Small intestine (tissue), 7 donors: ENCODE measurements at regions not wholly inside any gene's neighbourhood (a gene's known extent, or its start where the extent isn't known, plus 50 kb on each side); places are given as distances from the start of the nearest gene placed in this dataset.

ENCODE experiments used
- DNase-seq, 2 donors: peaks; one replicate each; pipeline versions ENCODE4 v3.0.0 to v3.0.0-alpha.2; 2013
- FAIRE-seq: peaks from 2 replicates; lab custom pipeline; 2012; peaks lifted over from hg19 to GRCh38; lab: Jason Lieb, UNC
- H3K27ac ChIP-seq, 3 donors: one replicate each; pipeline ENCODE4 v1.5.1; 2013; ENCODE audit warnings: low read length in 2 of 3, mild to moderate bottlenecking in 2 of 3, control low read depth in 1 of 3, inconsistent platforms in 1 of 3, low read depth in 1 of 3, moderate library complexity in 1 of 3
- H3K27me3 ChIP-seq, 3 donors: one replicate each; pipeline ENCODE4 v1.6.1; 2013; ENCODE audit warnings: low read length in 3 of 3, inconsistent platforms in 1 of 3; ENCODE audit not compliant: control insufficient read depth in 3 of 3, insufficient read depth in 3 of 3
- H3K36me3 ChIP-seq, 3 donors: one replicate each; pipeline ENCODE4 v1.6.1; 2013; ENCODE audit warnings: low read length in 3 of 3, inconsistent platforms in 1 of 3, low read depth in 1 of 3, mild to moderate bottlenecking in 1 of 3, moderate library complexity in 1 of 3; ENCODE audit not compliant: control insufficient read depth in 3 of 3, insufficient read depth in 2 of 3
- H3K4me1 ChIP-seq, 3 donors: one replicate each; pipeline ENCODE4 v1.6.1; 2013; ENCODE audit warnings: low read length in 2 of 3, inconsistent platforms in 1 of 3, low read depth in 1 of 3, mild to moderate bottlenecking in 1 of 3, moderate library complexity in 1 of 3; ENCODE audit not compliant: control insufficient read depth in 3 of 3, insufficient read depth in 2 of 3
- H3K4me3 ChIP-seq, 3 donors: one replicate each; pipeline ENCODE4 v1.5.1; 2013; ENCODE audit warnings: low read length in 3 of 3, control low read depth in 1 of 3, inconsistent platforms in 1 of 3, low read depth in 1 of 3, mild to moderate bottlenecking in 1 of 3, moderate library complexity in 1 of 3
- H3K9me3 ChIP-seq, 2 donors: one replicate each; pipeline ENCODE4 v1.6.1; 2013; ENCODE audit warnings: low read depth in 1 of 2, low read length in 1 of 2; ENCODE audit not compliant: control insufficient read depth in 2 of 2, insufficient read depth in 1 of 2
- WGBS, 3 donors: extraction: QIAGEN DNeasy Blood & Tissue Kit; methylation state at CpG; one replicate each; pipeline ENCODE4 v1.1.7; 2013; 5-methylcytosine and 5-hydroxymethylcytosine counted together
- donor health status: healthy with polysubstance abuse.
- donor health status: control.
- donor health status: control.
- donor health status: Bipolar disorder and iron deficiency.
- donor health status: healthy.

GRCh38 chr7:110372685-110373084 is 718.2 kb upstream of the LRRN3 start:
- H3K36me3 ChIP-seq = no peaks in the 10 kb centered on the region
- no peaks in the 10 kb centered on the region for H3K27me3 ChIP-seq
- no peak overlapping the region for H3K4me3 ChIP-seq
- FAIRE-seq (no peak), DNase-seq (no peak)
- 84 to 94% (median 84%) methylated on average over 2 of the region's 2 CpGs for WGBS, 3 donors
- no peaks in the 10 kb centered on the region for H3K9me3 ChIP-seq
- no peak overlapping the region for H3K27ac ChIP-seq
- H3K4me1 ChIP-seq = no peaks in the 10 kb centered on the region

GRCh38 chr7:110373416-110373815 is 717.5 kb upstream of the LRRN3 start:
- no peak for DNase-seq
- Histone ChIP-seq H3K4me3 (no peak overlapping the region), H3K36me3 (no peaks in the 10 kb centered on the region), H3K27me3 (no peaks in the 10 kb centered on the region), H3K9me3 (no peaks in the 10 kb centered on the region), H3K4me1 (no peaks in the 10 kb centered on the region), H3K27ac (no peak overlapping the region)
- no peak for FAIRE-seq
- WGBS, 3 donors = 89 to 100% (median 100%) methylated on average over 1 of the region's 1 CpG

- no peak for FAIRE-seq
Observed at GRCh38 chr7:110373859-110374258, 717.1 kb upstream of the LRRN3 start.

DNA sequence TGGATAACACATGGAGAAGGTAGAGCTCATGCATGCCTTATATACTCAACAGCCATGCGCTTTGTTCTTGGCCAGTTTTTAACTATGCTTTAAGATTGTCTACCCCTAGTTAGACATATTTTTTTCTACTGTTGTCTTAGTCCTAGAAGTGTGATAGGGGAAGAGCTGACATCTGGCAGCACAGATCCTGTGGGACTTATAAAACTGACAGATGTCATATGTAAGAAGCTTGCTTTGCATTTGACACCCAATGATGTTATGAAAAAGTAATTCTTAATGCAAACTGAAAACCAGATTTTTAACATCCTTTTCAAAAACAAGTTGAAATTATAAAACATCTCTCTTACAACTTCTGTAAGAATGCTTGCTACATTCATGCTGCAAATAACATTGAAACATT is 715.9 kb upstream of the LRRN3 start:
- Histone ChIP-seq H3K27me3 (no peaks in the 10 kb centered on the region), H3K36me3 (no peaks in the 10 kb centered on the region), H3K27ac (no peak overlapping the region), H3K4me3 (no peak overlapping the region), H3K9me3 (no peaks in the 10 kb centered on the region), H3K4me1 (no peaks in the 10 kb centered on the region)
- FAIRE-seq = no peak
- no peak for DNase-seq
- WGBS, 3 donors = 94 to 97% (median 94%) methylated on average over 1 of the region's 1 CpG

More at GRCh38 chr7:110373859-110374258, 717.1 kb upstream of the LRRN3 start:
- WGBS, 3 donors = 74 to 82% (median 80%) methylated on average over 2 of the region's 2 CpGs
- no peak overlapping the region for H3K27ac ChIP-seq
- H3K36me3 ChIP-seq = no peaks in the 10 kb centered on the region
- no peaks in the 10 kb centered on the region for H3K9me3 ChIP-seq
- H3K4me3 ChIP-seq = no peak overlapping the region
- no peak for DNase-seq
- H3K27me3 ChIP-seq = no peaks in the 10 kb centered on the region
- no peaks in the 10 kb centered on the region for H3K4me1 ChIP-seq

DNA sequence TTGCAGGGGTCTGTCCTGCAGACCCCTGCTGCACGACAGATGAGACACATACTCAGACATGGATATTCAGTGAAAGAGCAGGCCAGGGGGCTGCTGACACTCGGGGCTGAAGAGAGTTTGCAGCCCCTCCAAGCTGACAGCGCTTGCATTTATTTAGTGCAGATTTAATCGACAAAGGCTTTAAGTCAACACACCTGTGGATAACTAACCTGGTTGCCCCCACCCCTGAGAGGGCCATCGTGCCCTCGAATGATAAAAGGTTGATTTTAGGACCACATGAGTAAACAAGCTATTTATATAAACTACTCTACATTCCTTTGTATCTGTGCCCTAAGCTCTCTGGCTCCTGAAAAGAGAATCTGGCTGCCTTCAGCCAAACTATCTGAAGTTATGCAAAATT is 708.2 kb upstream of the LRRN3 start:
- Histone ChIP-seq H3K9me3 (no peaks in the 10 kb centered on the region), H3K27ac (no peak overlapping the region), H3K4me3 (no peak overlapping the region), H3K4me1 (no peaks in the 10 kb centered on the region), H3K36me3 (no peaks in the 10 kb centered on the region), H3K27me3 (no peaks in the 10 kb centered on the region)
- DNase-seq (no peak), FAIRE-seq (no peak)
- 52 to 60% (median 53%) methylated on average over 6 of the region's 6 CpGs for WGBS, 3 donors

GRCh38 chr7:110386006-110386405 is 704.9 kb upstream of the LRRN3 start:
- Histone ChIP-seq H3K4me1 (no peaks in the 10 kb centered on the region), H3K27me3 (no peaks in the 10 kb centered on the region), H3K9me3 (no peaks in the 10 kb centered on the region), H3K27ac (no peak overlapping the region), H3K36me3 (no peaks in the 10 kb centered on the region), H3K4me3 (no peak overlapping the region)
- FAIRE-seq = no peak
- no peak for DNase-seq

- Histone ChIP-seq H3K9me3 (no peaks in the 10 kb centered on the region), H3K27ac (no peak overlapping the region), H3K27me3 (no peaks in the 10 kb centered on the region), H3K4me3 (no peak overlapping the region), H3K36me3 (no peaks in the 10 kb centered on the region), H3K4me1 (no peaks in the 10 kb centered on the region)
- no peak for FAIRE-seq
- 41 to 48% (median 45%) methylated on average over 2 of the region's 2 CpGs for WGBS, 3 donors
- peak in 1 of 2 donors; percentile 3 for DNase-seq
Observed at GRCh38 chr7:110386913-110387312, 704.0 kb upstream of the LRRN3 start.

- Histone ChIP-seq H3K27me3 (no peaks in the 10 kb centered on the region), H3K4me3 (no peak overlapping the region), H3K9me3 (no peaks in the 10 kb centered on the region), H3K36me3 (no peaks in the 10 kb centered on the region), H3K4me1 (no peaks in the 10 kb centered on the region), H3K27ac (no peak overlapping the region)
- FAIRE-seq (no peak), DNase-seq (no peak)
- 73 to 82% (median 79%) methylated on average over 3 of the region's 3 CpGs for WGBS, 3 donors
Observed at GRCh38 chr7:110387689-110388088, 703.2 kb upstream of the LRRN3 start.

DNA sequence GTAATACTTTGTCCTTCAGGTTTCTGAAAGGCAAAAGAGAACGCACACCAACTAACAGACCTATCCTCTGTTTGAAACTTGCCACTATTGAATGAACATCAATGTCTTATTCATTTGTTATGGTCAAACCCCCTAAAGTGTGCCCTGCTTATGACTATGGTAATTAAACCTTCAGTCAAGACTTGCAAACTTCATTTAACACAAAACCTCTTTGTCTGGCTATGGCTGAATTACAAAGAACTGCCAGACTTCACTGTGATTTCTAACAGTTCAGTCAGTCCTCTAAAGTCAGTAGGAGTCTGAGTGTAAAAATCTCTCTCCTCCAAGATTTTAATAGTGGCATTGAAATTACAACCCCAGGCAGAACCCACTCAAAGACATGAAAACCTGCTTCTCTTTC is 702.5 kb upstream of the LRRN3 start:
- H3K27ac ChIP-seq = no peak overlapping the region
- no peak for DNase-seq
- H3K4me1 ChIP-seq = no peaks in the 10 kb centered on the region
- WGBS, 3 donors = 86 to 100% (median 94%) methylated on average over 1 of the region's 1 CpG
- H3K27me3 ChIP-seq = no peaks in the 10 kb centered on the region
- H3K4me3 ChIP-seq = no peak overlapping the region
- H3K9me3 ChIP-seq = no peaks in the 10 kb centered on the region
- H3K36me3 ChIP-seq = no peaks in the 10 kb centered on the region
- FAIRE-seq = no peak
